Neural cell (in vitro differentiated cells): ENCODE measurements at regions not wholly inside any gene's neighbourhood (a gene's known extent, or its start where the extent isn't known, plus 50 kb on each side); places are given as distances from the start of the nearest gene placed in this dataset.

Experiments
- H2AFZ ChIP-seq: fragments of 200-600, 300-800 bp; sonication (generic), shearing (Covaris generic); 2 replicates; pipeline ENCODE4 v1.6.0; 2014; ENCODE audit warnings: low read depth, mild to moderate bottlenecking, antibody characterized with exemption, low read length, moderate library complexity
- H3F3A ChIP-seq: fragments of 200-600 bp; shearing (Covaris generic); 2 replicates; pipeline ENCODE4 v1.6.1; 2016; ENCODE audit warnings: mild to moderate bottlenecking, moderate library complexity, mixed read lengths, antibody characterized with exemption, low read length; ENCODE audit not compliant: insufficient read depth, poor library complexity, severe bottlenecking
- H3K27ac ChIP-seq: fragments of 200-600, 300-800 bp; sonication (generic), shearing (Covaris generic); 2 replicates; pipeline ENCODE4 v1.5.1; 2014; ENCODE audit warnings: mild to moderate bottlenecking, low read length, moderate library complexity
- H3K27me3 ChIP-seq: fragments of 300-800, 200-600 bp; sonication (generic), shearing (Covaris generic); 2 replicates; pipeline ENCODE4 v1.6.0; 2014; ENCODE audit warnings: mild to moderate bottlenecking, low read depth, low read length, moderate library complexity; ENCODE audit not compliant: insufficient read depth
- H3K36me3 ChIP-seq: fragments of 300-800, 200-600 bp; sonication (generic), shearing (Covaris generic); 2 replicates; pipeline ENCODE4 v1.5.1; 2014; ENCODE audit warnings: mild to moderate bottlenecking, antibody characterized with exemption, low read length, moderate library complexity; ENCODE audit not compliant: insufficient read depth
- H3K4me2 ChIP-seq: fragments of 300-800, 200-600 bp; sonication (generic), shearing (Covaris generic); 2 replicates; pipeline ENCODE4 v1.6.0; 2014; ENCODE audit warnings: mild to moderate bottlenecking, low read length
- H3K4me3 ChIP-seq: fragments of 300-800, 200-600 bp; sonication (generic), shearing (Covaris generic); 2 replicates; pipeline ENCODE4 v1.5.1; 2014; ENCODE audit warnings: mild to moderate bottlenecking, low read length, moderate library complexity
- H3K79me2 ChIP-seq: fragments of 200-600 bp; shearing (Covaris generic); replicated peaks from 2 replicates; pipeline ENCODE4 v1.6.0; 2014; ENCODE audit warnings: mild to moderate bottlenecking, low read length, moderate library complexity; ENCODE audit not compliant: insufficient read depth
- H3K9ac ChIP-seq: fragments of 300-800, 200-600 bp; sonication (generic), shearing (Covaris generic); 2 replicates; pipeline ENCODE4 v1.6.1; 2016; ENCODE audit warnings: mild to moderate bottlenecking, low read length, mixed read lengths
- H3K9me2 ChIP-seq: fragments of 200-600 bp; shearing (Covaris generic); 2 replicates; pipeline ENCODE4 v1.6.1; 2016; ENCODE audit warnings: mild to moderate bottlenecking, low read length, mixed read lengths; ENCODE audit not compliant: insufficient read depth
- H3K9me3 ChIP-seq: fragments of 200-600, 300-800 bp; sonication (generic), shearing (Covaris generic); 2 replicates; pipeline ENCODE4 v1.6.1; 2016; ENCODE audit warnings: mild to moderate bottlenecking, mixed run types, low read length, moderate library complexity, mixed read lengths
- H4K20me1 ChIP-seq: fragments of 200-600 bp; shearing (Covaris generic); 2 replicates; pipeline ENCODE4 v1.6.1; 2016; ENCODE audit warnings: mild to moderate bottlenecking, mixed run types; ENCODE audit not compliant: insufficient read depth
- EP300 ChIP-seq: fragments of 450-650 bp; conservative IDR thresholded peaks from 2 replicates; pipeline ENCODE4 v1.6.1; 2014; ENCODE audit warnings: antibody characterized with exemption, mild to moderate bottlenecking, moderate library complexity; ENCODE audit not compliant: poor library complexity, severe bottlenecking
- EZH2 ChIP-seq: fragments of 200-600, 300-800 bp; shearing (Covaris generic), sonication (generic); IDR thresholded peaks from 2 replicates; pipeline ENCODE4 v1.6.1; 2014; ENCODE audit warnings: antibody characterized with exemption, low read length, borderline replicate concordance, mild to moderate bottlenecking; ENCODE audit not compliant: insufficient read depth, poor library complexity, severe bottlenecking
- MXI1 ChIP-seq: fragments of 450-650 bp; conservative IDR thresholded peaks from 2 replicates; pipeline ENCODE4 v1.6.1; 2014; ENCODE audit warnings: antibody characterized with exemption, mild to moderate bottlenecking; ENCODE audit not compliant: poor library complexity, severe bottlenecking
- POLR2AphosphoS5 ChIP-seq: IDR thresholded peaks from 2 replicates; pipeline ENCODE4 v1.6.1; 2012
- RAD21 ChIP-seq: fragments of 450-650 bp; conservative IDR thresholded peaks from 2 replicates; pipeline ENCODE4 v1.6.1; 2014; ENCODE audit warnings: antibody characterized with exemption, mild to moderate bottlenecking, moderate library complexity
- SMC3 ChIP-seq: fragments of 450-650 bp; conservative IDR thresholded peaks from 2 replicates; pipeline ENCODE4 v1.6.1; 2014; ENCODE audit warnings: antibody characterized with exemption, mild to moderate bottlenecking, moderate library complexity; ENCODE audit not compliant: poor library complexity
- TAF1 ChIP-seq: IDR thresholded peaks from 2 replicates; pipeline ENCODE4 v1.6.1; 2012; ENCODE audit warnings: low read depth
- TF ChIP-seq, protein P1 (sequence below): IDR thresholded peaks from 2 replicates; pipeline ENCODE4 v1.6.1; 2012; ENCODE audit warnings: borderline replicate concordance
- TF ChIP-seq, protein P2 (sequence below): fragments of 450-650 bp; IDR thresholded peaks from 2 replicates; pipeline ENCODE4 v1.5.1; 2014; ENCODE audit warnings: antibody characterized with exemption, mild to moderate bottlenecking, moderate library complexity; ENCODE audit not compliant: poor library complexity, severe bottlenecking

DNA sequence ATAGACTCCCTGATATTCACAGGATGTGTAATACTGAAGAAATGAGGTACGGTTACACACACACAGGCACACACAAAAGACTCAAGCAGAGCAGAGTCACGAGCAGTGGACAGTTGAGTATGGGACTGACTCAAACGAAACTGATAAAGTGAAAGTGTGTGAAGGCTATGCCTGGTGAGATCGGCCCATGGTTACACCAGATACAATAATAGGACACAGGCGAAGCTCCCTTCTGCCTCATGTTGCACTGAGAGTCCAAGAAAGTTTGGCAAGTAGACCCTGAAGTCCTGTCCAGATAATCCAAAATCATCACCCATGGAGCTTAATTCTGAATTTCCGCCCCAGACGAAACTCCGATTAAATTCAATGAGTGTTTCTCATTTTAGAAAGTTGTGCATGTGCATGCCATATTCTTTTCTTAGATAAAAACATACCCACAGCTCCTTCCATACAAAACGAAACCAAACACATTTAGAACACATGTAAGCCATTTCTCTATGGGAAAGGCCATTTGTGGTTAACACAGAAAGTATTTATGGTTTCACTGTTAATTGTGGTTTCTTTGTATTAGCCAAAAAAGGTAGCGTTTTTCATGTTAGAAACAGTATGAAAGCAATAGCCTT lies 567.6 kb downstream of the PLCL1 start:
- Histone ChIP-seq H3K4me2 (no peak overlapping the region), H2AFZ (no peak overlapping the region), H3F3A (no peaks in the 10 kb centered on the region), H3K27ac (no peak overlapping the region), H3K27me3 (no peaks in the 10 kb centered on the region), H3K36me3 (no peaks in the 10 kb centered on the region), H3K9me2 (no peaks in the 10 kb centered on the region), H4K20me1 (no peaks in the 10 kb centered on the region), H3K9ac (no peak overlapping the region), H3K4me3 (no peak overlapping the region), H3K9me3 (no peaks in the 10 kb centered on the region), H3K79me2 (no peaks in the 10 kb centered on the region)
- TF ChIP-seq EZH2 (no peak), EP300 (no peak), TAF1 (no peak), SMC3 (no peak), MXI1 (no peak), POLR2AphosphoS5 (no peak), RAD21 (no peak)
- TF ChIP-seq, protein P1, sequence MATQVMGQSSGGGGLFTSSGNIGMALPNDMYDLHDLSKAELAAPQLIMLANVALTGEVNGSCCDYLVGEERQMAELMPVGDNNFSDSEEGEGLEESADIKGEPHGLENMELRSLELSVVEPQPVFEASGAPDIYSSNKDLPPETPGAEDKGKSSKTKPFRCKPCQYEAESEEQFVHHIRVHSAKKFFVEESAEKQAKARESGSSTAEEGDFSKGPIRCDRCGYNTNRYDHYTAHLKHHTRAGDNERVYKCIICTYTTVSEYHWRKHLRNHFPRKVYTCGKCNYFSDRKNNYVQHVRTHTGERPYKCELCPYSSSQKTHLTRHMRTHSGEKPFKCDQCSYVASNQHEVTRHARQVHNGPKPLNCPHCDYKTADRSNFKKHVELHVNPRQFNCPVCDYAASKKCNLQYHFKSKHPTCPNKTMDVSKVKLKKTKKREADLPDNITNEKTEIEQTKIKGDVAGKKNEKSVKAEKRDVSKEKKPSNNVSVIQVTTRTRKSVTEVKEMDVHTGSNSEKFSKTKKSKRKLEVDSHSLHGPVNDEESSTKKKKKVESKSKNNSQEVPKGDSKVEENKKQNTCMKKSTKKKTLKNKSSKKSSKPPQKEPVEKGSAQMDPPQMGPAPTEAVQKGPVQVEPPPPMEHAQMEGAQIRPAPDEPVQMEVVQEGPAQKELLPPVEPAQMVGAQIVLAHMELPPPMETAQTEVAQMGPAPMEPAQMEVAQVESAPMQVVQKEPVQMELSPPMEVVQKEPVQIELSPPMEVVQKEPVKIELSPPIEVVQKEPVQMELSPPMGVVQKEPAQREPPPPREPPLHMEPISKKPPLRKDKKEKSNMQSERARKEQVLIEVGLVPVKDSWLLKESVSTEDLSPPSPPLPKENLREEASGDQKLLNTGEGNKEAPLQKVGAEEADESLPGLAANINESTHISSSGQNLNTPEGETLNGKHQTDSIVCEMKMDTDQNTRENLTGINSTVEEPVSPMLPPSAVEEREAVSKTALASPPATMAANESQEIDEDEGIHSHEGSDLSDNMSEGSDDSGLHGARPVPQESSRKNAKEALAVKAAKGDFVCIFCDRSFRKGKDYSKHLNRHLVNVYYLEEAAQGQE: no peak
- TF ChIP-seq, protein P2, sequence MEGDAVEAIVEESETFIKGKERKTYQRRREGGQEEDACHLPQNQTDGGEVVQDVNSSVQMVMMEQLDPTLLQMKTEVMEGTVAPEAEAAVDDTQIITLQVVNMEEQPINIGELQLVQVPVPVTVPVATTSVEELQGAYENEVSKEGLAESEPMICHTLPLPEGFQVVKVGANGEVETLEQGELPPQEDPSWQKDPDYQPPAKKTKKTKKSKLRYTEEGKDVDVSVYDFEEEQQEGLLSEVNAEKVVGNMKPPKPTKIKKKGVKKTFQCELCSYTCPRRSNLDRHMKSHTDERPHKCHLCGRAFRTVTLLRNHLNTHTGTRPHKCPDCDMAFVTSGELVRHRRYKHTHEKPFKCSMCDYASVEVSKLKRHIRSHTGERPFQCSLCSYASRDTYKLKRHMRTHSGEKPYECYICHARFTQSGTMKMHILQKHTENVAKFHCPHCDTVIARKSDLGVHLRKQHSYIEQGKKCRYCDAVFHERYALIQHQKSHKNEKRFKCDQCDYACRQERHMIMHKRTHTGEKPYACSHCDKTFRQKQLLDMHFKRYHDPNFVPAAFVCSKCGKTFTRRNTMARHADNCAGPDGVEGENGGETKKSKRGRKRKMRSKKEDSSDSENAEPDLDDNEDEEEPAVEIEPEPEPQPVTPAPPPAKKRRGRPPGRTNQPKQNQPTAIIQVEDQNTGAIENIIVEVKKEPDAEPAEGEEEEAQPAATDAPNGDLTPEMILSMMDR: no peak

DNA sequence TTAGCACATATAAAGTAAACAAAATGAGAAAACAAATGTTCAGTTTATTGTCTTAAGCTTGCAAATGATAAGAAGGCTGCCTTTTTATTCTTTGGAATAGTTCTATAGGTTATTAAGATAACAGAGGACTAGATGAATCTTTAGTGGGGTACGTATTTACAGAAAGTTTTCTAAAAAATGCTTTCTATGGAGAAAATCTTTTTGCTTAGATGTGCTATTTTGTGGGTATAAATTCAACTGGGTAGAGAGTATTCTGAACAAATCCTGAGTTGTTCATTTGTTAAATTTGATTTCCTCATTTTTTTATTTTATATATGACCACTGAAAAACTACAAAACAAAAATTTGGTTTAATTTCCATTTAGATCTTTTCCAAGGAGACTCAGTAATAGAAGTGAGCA lies 566.9 kb downstream of the PLCL1 start:
- no peak overlapping the region for H3K9ac ChIP-seq
- H3K4me2 ChIP-seq: no peak overlapping the region
- no peak for TF ChIP-seq SMC3
- no peak for TF ChIP-seq RAD21
- no peak for TF ChIP-seq EZH2
- TF ChIP-seq TAF1: no peak
- TF ChIP-seq, protein P2: no peak
- no peak for TF ChIP-seq POLR2AphosphoS5
- TF ChIP-seq MXI1: no peak
- no peak for TF ChIP-seq EP300
- TF ChIP-seq, protein P1: no peak
- no peak overlapping the region for H2AFZ ChIP-seq
- H3F3A ChIP-seq: no peaks in the 10 kb centered on the region
- no peak overlapping the region for H3K27ac ChIP-seq
- no peaks in the 10 kb centered on the region for H3K9me2 ChIP-seq
- H4K20me1 ChIP-seq: no peaks in the 10 kb centered on the region
- H3K27me3 ChIP-seq: no peaks in the 10 kb centered on the region
- no peaks in the 10 kb centered on the region for H3K36me3 ChIP-seq
- H3K4me3 ChIP-seq: no peak overlapping the region
- no peaks in the 10 kb centered on the region for H3K79me2 ChIP-seq
- no peaks in the 10 kb centered on the region for H3K9me3 ChIP-seq
